HepG2 (cell line): ENCODE measurements at regions not wholly inside any gene's neighbourhood (a gene's known extent, or its start where the extent isn't known, plus 50 kb on each side); places are given as distances from the start of the nearest gene placed in this dataset.

Experiments
- ATAC-seq: fragments of 200-7000 bp; cut with Tn5 transposase; 3 replicates; pipeline ENCODE4 v1.9.1; 2020; ENCODE audit warnings: mild to moderate bottlenecking, moderate library complexity
- BruUV-seq: library from RNA; stranded (reverse); fragments of 400-500 nt; replicated peaks from 2 replicates; lab custom pipeline; 2021; lab: Mats Ljungman, UMichigan
- CTCF ChIA-PET: fragments of 300-600 bp; formaldehyde crosslinking; extraction: SDS; loops from one replicate; lab custom pipeline; 2021; ENCODE audit warnings: low total read pairs, inconsistent platforms, low intra/inter-chr PET ratio; lab: Yijun Ruan, JAX
- POLR2A ChIA-PET: fragments of 350-600 bp; sonication (Branson Sonifier 250); formaldehyde crosslinking; loops from one replicate; lab custom pipeline; 2020; ENCODE audit warnings: antibody characterized with exemption, inconsistent platforms; lab: Yijun Ruan, JAX
- DNase-seq: peaks from one replicate; pipeline ENCODE4 v3.0.0-alpha.2; 2015; ENCODE audit warnings: low spot score
- FAIRE-seq: peaks from 3 replicates; lab custom pipeline; 2011; peaks lifted over from hg19 to GRCh38; lab: Jason Lieb, UNC
- H2AFZ ChIP-seq: one replicate; pipeline ENCODE4 v1.6.1; 2011; ENCODE audit warnings: low read length, inconsistent platforms
- H3K27ac ChIP-seq: fragments of 300-600 bp; 3 replicates; pipeline ENCODE4 v1.8.0; 2011; ENCODE audit warnings: mixed run types, mild to moderate bottlenecking, mixed read lengths, low read length, inconsistent platforms; ENCODE audit not compliant: insufficient read depth; ENCODE audit errors: extremely low read length
- H3K27me3 ChIP-seq, 2 experiments: fragments of 200-600 bp in 1 of 2; 2 replicates in 1 of 2; 3 replicates in 1 of 2; pipeline versions ENCODE4 v1.6.0 to v1.8.0; 2011; ENCODE audit warnings: low read length in 2 of 2, mild to moderate bottlenecking in 2 of 2, moderate library complexity in 2 of 2, inconsistent platforms in 1 of 2; ENCODE audit not compliant: insufficient read depth in 2 of 2, control insufficient read depth in 1 of 2
- H3K36me3 ChIP-seq, 2 experiments: fragments of 200-600 bp in 1 of 2; replicated peaks in 1 of 2; 2 replicates in 1 of 2; 3 replicates in 1 of 2; pipeline versions ENCODE4 v1.5.1 to v1.8.0; 2011; ENCODE audit warnings: low read length in 2 of 2, inconsistent platforms in 1 of 2; ENCODE audit not compliant: insufficient read depth in 2 of 2, control insufficient read depth in 1 of 2
- H3K4me1 ChIP-seq: 2 replicates; pipeline ENCODE4 v1.5.1; 2012; ENCODE audit warnings: low read length, inconsistent platforms; ENCODE audit not compliant: insufficient read depth
- H3K4me2 ChIP-seq: 2 replicates; pipeline ENCODE4 v1.6.0; 2011; ENCODE audit warnings: low read depth, low read length, inconsistent platforms
- H3K4me3 ChIP-seq, 3 experiments: fragments of 200-600 bp in 1 of 3; sonication (generic), shearing (Covaris generic) in 1 of 3; replicated peaks in 1 of 3; 2 replicates each; pipeline ENCODE4 v1.5.1; 2011 to 2016; ENCODE audit warnings: low read length in 3 of 3, inconsistent platforms in 2 of 3, low read depth in 2 of 3, mild to moderate bottlenecking in 2 of 3, control low read depth in 1 of 3, mixed read lengths in 1 of 3; ENCODE audit not compliant: insufficient read depth in 1 of 3
- H3K79me2 ChIP-seq: one replicate; pipeline ENCODE4 v1.6.1; 2011; ENCODE audit warnings: low read length, inconsistent platforms; ENCODE audit not compliant: insufficient read depth
- H3K9ac ChIP-seq: 2 replicates; pipeline ENCODE4 v1.6.0; 2011; ENCODE audit warnings: mild to moderate bottlenecking, low read depth, low read length, inconsistent platforms; ENCODE audit not compliant: insufficient read depth
- H3K9me3 ChIP-seq: 2 replicates; pipeline ENCODE4 v1.5.1; 2012; ENCODE audit warnings: mild to moderate bottlenecking, low read length
- H4K20me1 ChIP-seq: 2 replicates; pipeline ENCODE4 v1.6.0; 2011; ENCODE audit warnings: inconsistent platforms, mild to moderate bottlenecking, low read length, moderate library complexity; ENCODE audit not compliant: insufficient read depth
- ADNP ChIP-seq: sonication (generic); formaldehyde crosslinking; IDR thresholded peaks from 2 replicates; pipeline ENCODE4 v1.4.0; 2020; ENCODE audit warnings: missing genetic modification reagents
- CBX2 ChIP-seq, 2 experiments: fragments of 200-600 bp in 1 of 2; sonication (generic); formaldehyde crosslinking in 1 of 2; IDR thresholded peaks; 2 replicates each; pipeline versions ENCODE4 v1.7.0 to v1.8.1; 2018 to 2022; ENCODE audit warnings: low read depth in 2 of 2, low read length in 1 of 2, mild to moderate bottlenecking in 1 of 2, missing genetic modification reagents in 1 of 2
- HHEX ChIP-seq: IDR thresholded peaks from 2 replicates; pipeline ENCODE4 v1.6.1; 2016; ENCODE audit warnings: control low read depth
- MLLT10 ChIP-seq: sonication (generic); formaldehyde crosslinking; IDR thresholded peaks from 2 replicates; pipeline ENCODE4 v1.4.0; 2020; ENCODE audit warnings: missing genetic modification reagents
- MTF2 ChIP-seq: sonication (generic); formaldehyde crosslinking; IDR thresholded peaks from 2 replicates; pipeline ENCODE4 v1.5.0; 2020; ENCODE audit warnings: missing genetic modification reagents, borderline replicate concordance
- NCOA2 ChIP-seq: sonication (generic); formaldehyde crosslinking; IDR thresholded peaks from 2 replicates; pipeline ENCODE4 v1.8.0; 2022; ENCODE audit warnings: inconsistent platforms
- SAFB2 ChIP-seq: sonication (generic); formaldehyde crosslinking; IDR thresholded peaks from 2 replicates; pipeline ENCODE4 v1.5.1; 2020; ENCODE audit warnings: missing genetic modification reagents, low read depth, mild to moderate bottlenecking, borderline replicate concordance
- SMARCC2 ChIP-seq: fragments of 450-650 bp; IDR thresholded peaks from 2 replicates; pipeline ENCODE4 v1.6.1; 2017; ENCODE audit warnings: antibody characterized with exemption, mild to moderate bottlenecking
- TBX3 ChIP-seq: fragments of 450-650 bp; IDR thresholded peaks from 2 replicates; pipeline ENCODE4 v1.6.1; 2017; ENCODE audit warnings: antibody characterized with exemption, mild to moderate bottlenecking, inconsistent platforms, borderline replicate concordance
- YY1 ChIP-seq: IDR thresholded peaks from 2 replicates; pipeline ENCODE4 v1.6.1; 2011; ENCODE audit warnings: low read length, low read depth, moderate library complexity, mild to moderate bottlenecking; ENCODE audit not compliant: insufficient read depth, insufficient replicate concordance
- ZHX1 ChIP-seq: sonication (generic); formaldehyde crosslinking; IDR thresholded peaks from 2 replicates; pipeline ENCODE4 v1.8.1; 2022; ENCODE audit warnings: low read depth, mild to moderate bottlenecking, missing genetic modification reagents
- ZNF331 ChIP-seq: sonication (generic); formaldehyde crosslinking; IDR thresholded peaks from 2 replicates; pipeline ENCODE4 v1.4.0; 2020; ENCODE audit warnings: missing genetic modification reagents
- ZNF367 ChIP-seq: sonication (generic); formaldehyde crosslinking; IDR thresholded peaks from 2 replicates; pipeline ENCODE4 v1.4.0; 2020; ENCODE audit warnings: missing genetic modification reagents, borderline replicate concordance
- ZNF530 ChIP-seq: sonication (generic); formaldehyde crosslinking; IDR thresholded peaks from 2 replicates; pipeline ENCODE4 v1.5.0; 2020; ENCODE audit warnings: low read depth, mild to moderate bottlenecking, missing genetic modification reagents
- ZNF670 ChIP-seq: sonication (generic); formaldehyde crosslinking; IDR thresholded peaks from 2 replicates; pipeline ENCODE4 v1.8.0; 2022; ENCODE audit warnings: mild to moderate bottlenecking, missing genetic modification reagents, borderline replicate concordance
- ZNF775 ChIP-seq: sonication (generic); formaldehyde crosslinking; IDR thresholded peaks from 2 replicates; pipeline ENCODE4 v1.4.0; 2020; ENCODE audit warnings: missing genetic modification reagents, mild to moderate bottlenecking, moderate library complexity, borderline replicate concordance
- ZNF879 ChIP-seq: sonication (generic); formaldehyde crosslinking; IDR thresholded peaks from 2 replicates; pipeline ENCODE4 v1.8.1; 2023; ENCODE audit warnings: missing genetic modification reagents
- WGBS: methylation state at CpG from one replicate; pipeline ENCODE4 v1.1.6; 2017; ENCODE audit warnings: low lambda C conversion rate; 5-methylcytosine and 5-hydroxymethylcytosine counted together
- in situ Hi-C: cut with HindIII; loops from 2 replicates; pipeline ENCODE4 v1.10.0; 2017; ENCODE audit warnings: low pct_unique_long_range_greater_than_20kb; ENCODE audit not compliant: extremely low pct_ligation_motif_present
- intact Hi-C: fragments of 100-400 bp; cut with micrococcal nuclease; formaldehyde crosslinking; loops from one replicate; pipeline ENCODE4 v1.10.0; 2022; ENCODE audit not compliant: unreplicated experiment
- TF ChIP-seq, protein P1 (sequence below): sonication (generic); formaldehyde crosslinking; IDR thresholded peaks from 2 replicates; pipeline ENCODE4 v1.9.0; 2021; ENCODE audit warnings: missing genetic modification reagents, mild to moderate bottlenecking, borderline replicate concordance

DNA sequence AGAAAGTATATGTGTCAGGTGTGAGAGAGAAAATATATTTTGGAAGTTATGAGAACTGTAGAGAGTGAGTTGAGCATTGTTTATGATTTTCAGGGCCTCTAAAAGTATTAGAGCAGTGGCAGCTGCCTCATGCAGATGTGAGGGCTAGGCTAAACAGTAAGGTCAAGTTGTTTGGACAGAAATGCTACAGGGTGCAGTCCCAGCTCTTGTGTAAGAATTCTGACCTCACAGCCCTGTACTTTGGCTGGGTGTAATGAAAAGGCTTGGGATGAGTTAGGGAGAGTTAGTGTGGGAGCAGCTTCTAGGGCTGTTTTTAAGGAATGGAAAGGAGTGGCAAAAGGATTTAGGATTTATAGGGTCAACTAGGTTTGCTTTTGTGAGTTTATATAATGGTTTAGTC lies 764.8 kb upstream of the ADGRB3 start:
- Histone ChIP-seq H4K20me1 (no peaks in the 10 kb centered on the region), H3K27ac (no peak overlapping the region), H3K36me3 (no peaks in the 10 kb centered on the region), H3K4me2 (no peak overlapping the region), H2AFZ (no peak overlapping the region), H3K9ac (no peak overlapping the region), H3K4me1 (no peaks in the 10 kb centered on the region), H3K9me3 (peaks cover 14% of the 10 kb centered on the region; the same call in 1 of the 2 replicates), H3K4me3 (no peak overlapping the region), H3K79me2 (no peaks in the 10 kb centered on the region), H3K27me3 (no peaks in the 10 kb centered on the region)
- CTCF ChIA-PET, result no interaction called here
- no TSS peak for BruUV-seq
- intact Hi-C loops (no loop called here), in situ Hi-C loops (no loop called here)
- POLR2A ChIA-PET, result no interaction called here
- ATAC-seq (no peak), FAIRE-seq (no peak), DNase-seq (no peak)
- TF ChIP-seq ZNF530 (CRISPR knock-in tag) (no peak), ZNF879 (no peak), TBX3 (no peak), SMARCC2 (no peak), MLLT10 (CRISPR knock-in tag) (no peak)

GRCh38 chr6:67863346-67863745 lies 771.7 kb upstream of the ADGRB3 start:
- H3K36me3 ChIP-seq, result no peaks in the 10 kb centered on the region
- POLR2A ChIA-PET, result no interaction called here
- FAIRE-seq (no peak), ATAC-seq (no peak), DNase-seq (no peak)
- in situ Hi-C loops (no loop called here), intact Hi-C loops (no loop called here)
- peaks cover 7% of the 10 kb centered on the region for H3K9me3 ChIP-seq
- H4K20me1 ChIP-seq, result no peaks in the 10 kb centered on the region
- H3K4me3 ChIP-seq, result no peak overlapping the region
- no peaks in the 10 kb centered on the region for H3K27me3 ChIP-seq
- H3K4me2 ChIP-seq, result no peak overlapping the region
- H3K27ac ChIP-seq, result no peak overlapping the region
- no peaks in the 10 kb centered on the region for H3K4me1 ChIP-seq
- 2% methylated on average over 2 of the region's 2 CpGs for WGBS
- H3K79me2 ChIP-seq, result no peaks in the 10 kb centered on the region
- CTCF ChIA-PET, result no interaction called here
- no peak overlapping the region for H3K9ac ChIP-seq
- no TSS peak for BruUV-seq
- no peak overlapping the region for H2AFZ ChIP-seq
- no peak for TF ChIP-seq ADNP (CRISPR knock-in tag)
- no peak for TF ChIP-seq MTF2 (CRISPR knock-in tag)
- no peak for TF ChIP-seq ZNF670 (CRISPR knock-in tag)
- TF ChIP-seq YY1, result no peak
- TF ChIP-seq HHEX (CRISPR knock-in tag), result no peak
- TF ChIP-seq ZHX1 (CRISPR knock-in tag), result no peak
- TF ChIP-seq ZNF331 (CRISPR knock-in tag), result no peak
- no peak for TF ChIP-seq ZNF775 (CRISPR knock-in tag)
- TF ChIP-seq, protein P1, sequence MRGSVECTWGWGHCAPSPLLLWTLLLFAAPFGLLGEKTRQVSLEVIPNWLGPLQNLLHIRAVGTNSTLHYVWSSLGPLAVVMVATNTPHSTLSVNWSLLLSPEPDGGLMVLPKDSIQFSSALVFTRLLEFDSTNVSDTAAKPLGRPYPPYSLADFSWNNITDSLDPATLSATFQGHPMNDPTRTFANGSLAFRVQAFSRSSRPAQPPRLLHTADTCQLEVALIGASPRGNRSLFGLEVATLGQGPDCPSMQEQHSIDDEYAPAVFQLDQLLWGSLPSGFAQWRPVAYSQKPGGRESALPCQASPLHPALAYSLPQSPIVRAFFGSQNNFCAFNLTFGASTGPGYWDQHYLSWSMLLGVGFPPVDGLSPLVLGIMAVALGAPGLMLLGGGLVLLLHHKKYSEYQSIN, result no peak
- no peak for TF ChIP-seq NCOA2 (CRISPR knock-in tag)
- TF ChIP-seq ZNF367 (CRISPR knock-in tag), result no peak
- no peak for TF ChIP-seq CBX2 (IDR thresholded peaks at IDR 0.05; ENCODE audit: low read depth, low read length)
- no peak for TF ChIP-seq CBX2 (CRISPR knock-in tag; IDR thresholded peaks at IDR 0.05; ENCODE audit: low read depth)
- no peak for TF ChIP-seq SAFB2
